ENCODE measurements at regions not wholly inside any gene's neighbourhood (a gene's known extent, or its start where the extent isn't known, plus 50 kb on each side); places are given as distances from the start of the nearest gene placed in this dataset.
A peak's percentile ranks its signal among the peaks of the same experiment; 100 is the strongest.
"Not testable (repeated sequence)": the region's sequence is repeated elsewhere in the genome, so short reads cannot be mapped to it uniquely, and the experiment has no call there.

- no peak for TF ChIP-seq CTCF (IDR thresholded peaks at IDR 0.05)
- Histone ChIP-seq H3K27me3 (no peaks in the 10 kb centered on the region), H3K4me3 (no peak overlapping the region), H3K27ac (peak overlapping the region; percentile 8), H3K4me1 (no peaks in the 10 kb centered on the region), H3K36me3 (no peaks in the 10 kb centered on the region), H3K9me3 (no peaks in the 10 kb centered on the region)
- DNase-seq (no peak), ATAC-seq (no peak)
- intact Hi-C loops (cut with DNase I) = no loop called here
Observed at GRCh38 chr1:76725864-76726619, 141.2 kb upstream of the ST6GALNAC5 start.

- no peak overlapping the region for H3K27ac ChIP-seq
- H3K36me3 ChIP-seq = no peaks in the 10 kb centered on the region
- no peak overlapping the region for H3K4me3 ChIP-seq
- no peak for TF ChIP-seq CTCF (IDR thresholded peaks at IDR 0.05)
- no peaks in the 10 kb centered on the region for H3K4me1 ChIP-seq
- H3K9me3 ChIP-seq = no peaks in the 10 kb centered on the region
- ATAC-seq (no peak), DNase-seq (no peak)
- intact Hi-C loops (cut with DNase I) = no loop called here
- H3K27me3 ChIP-seq = no peaks in the 10 kb centered on the region
Observed at GRCh38 chr1:76727520-76727919, 139.8 kb upstream of the ST6GALNAC5 start.

- H3K27me3 ChIP-seq = no peaks in the 10 kb centered on the region
- ATAC-seq = no peak
- H3K27ac ChIP-seq = no peak overlapping the region
- H3K9me3 ChIP-seq = no peaks in the 10 kb centered on the region
- no peaks in the 10 kb centered on the region for H3K4me1 ChIP-seq
- intact Hi-C loops (cut with DNase I) = no loop called here
- H3K4me3 ChIP-seq = no peak overlapping the region
- no peak for DNase-seq
- TF ChIP-seq CTCF (IDR thresholded peaks at IDR 0.05) = no peak
- H3K36me3 ChIP-seq = no peaks in the 10 kb centered on the region
Observed at GRCh38 chr1:76729142-76729541, 138.1 kb upstream of the ST6GALNAC5 start.

- H3K9me3 ChIP-seq = no peaks in the 10 kb centered on the region
- no peaks in the 10 kb centered on the region for H3K27me3 ChIP-seq
- H3K27ac ChIP-seq = no peak overlapping the region
- no peak for TF ChIP-seq CTCF (IDR thresholded peaks at IDR 0.05)
- no peaks in the 10 kb centered on the region for H3K4me1 ChIP-seq
- ATAC-seq (no peak), DNase-seq (no peak)
- no peak overlapping the region for H3K4me3 ChIP-seq
- intact Hi-C loops (cut with DNase I) = no loop called here
- no peaks in the 10 kb centered on the region for H3K36me3 ChIP-seq
Observed at GRCh38 chr1:76730027-76730426, 137.3 kb upstream of the ST6GALNAC5 start.

GRCh38 chr1:76738355-76738754 lies 128.9 kb upstream of the ST6GALNAC5 start:
- H3K27ac ChIP-seq; H3K36me3 ChIP-seq; H3K27me3 ChIP-seq; ATAC-seq; DNase-seq; H3K4me1 ChIP-seq; H3K4me3 ChIP-seq; intact Hi-C loops (cut with DNase I); H3K9me3 ChIP-seq: not testable (repeated sequence)

GRCh38 chr1:76740956-76741355 lies 126.3 kb upstream of the ST6GALNAC5 start:
- H3K27me3 ChIP-seq; H3K27ac ChIP-seq; DNase-seq; ATAC-seq; H3K9me3 ChIP-seq; H3K4me3 ChIP-seq; intact Hi-C loops (cut with DNase I); H3K4me1 ChIP-seq; H3K36me3 ChIP-seq: not testable (repeated sequence)

GRCh38 chr1:76744989-76745388 lies 122.3 kb upstream of the ST6GALNAC5 start:
- no peaks in the 10 kb centered on the region for H3K27me3 ChIP-seq
- no peaks in the 10 kb centered on the region for H3K9me3 ChIP-seq
- H3K36me3 ChIP-seq = no peaks in the 10 kb centered on the region
- TF ChIP-seq CTCF (IDR thresholded peaks at IDR 0.05) = no peak
- ATAC-seq (no peak), DNase-seq (no peak)
- no peaks in the 10 kb centered on the region for H3K4me1 ChIP-seq
- H3K27ac ChIP-seq = no peak overlapping the region
- no peak overlapping the region for H3K4me3 ChIP-seq
- intact Hi-C loops (cut with DNase I) = no loop called here

Data from upper lobe of right lung (tissue), 1 donor.